ENCODE measurements at regions not wholly inside any gene's neighbourhood (a gene's known extent, or its start where the extent isn't known, plus 50 kb on each side); places are given as distances from the start of the nearest gene placed in this dataset.

DNA sequence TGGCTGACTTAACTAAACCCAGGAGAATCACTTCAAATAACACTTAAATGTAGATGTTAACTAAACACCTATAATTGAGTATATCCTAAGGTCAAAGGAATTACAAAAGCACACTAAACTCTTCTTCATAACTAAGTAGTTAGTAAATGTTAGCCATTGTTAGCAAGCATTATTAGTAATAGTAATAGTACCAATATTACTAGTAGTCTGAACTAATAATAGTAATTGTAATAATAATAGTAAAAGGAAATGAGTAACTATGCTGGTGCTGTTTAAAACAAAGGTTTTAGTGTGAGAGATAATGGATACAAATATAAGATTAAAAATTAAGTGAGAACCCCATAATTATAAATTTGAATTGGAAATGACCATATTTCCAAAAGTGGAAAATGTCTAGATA lies 641.9 kb upstream of the RORB start:
- TF ChIP-seq FOXP2 (optimal IDR thresholded peaks at IDR 0.05; ENCODE audit: control extremely low read depth, extremely low read length, insufficient read depth), result no peak
- no peak for TF ChIP-seq EZH2 (IDR thresholded peaks at IDR 0.05)
- no peak for TF ChIP-seq POLR2AphosphoS5 (IDR thresholded peaks at IDR 0.05; ENCODE audit: borderline replicate concordance, low read depth, low read length)
